HG03175 (cell line): ENCODE measurements at regions not wholly inside any gene's neighbourhood (a gene's known extent, or its start where the extent isn't known, plus 50 kb on each side); places are given as distances from the start of the nearest gene placed in this dataset.
"Not testable (repeated sequence)": the region's sequence is repeated elsewhere in the genome, so short reads cannot be mapped to it uniquely, and the experiment has no call there.

Experiments used
- ATAC-seq: cut with Tn5 transposase; IDR thresholded peaks from one replicate; pipeline ENCODE4 v1.9.1; 2021; ENCODE audit warnings: mild to moderate bottlenecking, moderate library complexity; ENCODE audit not compliant: unreplicated experiment

DNA sequence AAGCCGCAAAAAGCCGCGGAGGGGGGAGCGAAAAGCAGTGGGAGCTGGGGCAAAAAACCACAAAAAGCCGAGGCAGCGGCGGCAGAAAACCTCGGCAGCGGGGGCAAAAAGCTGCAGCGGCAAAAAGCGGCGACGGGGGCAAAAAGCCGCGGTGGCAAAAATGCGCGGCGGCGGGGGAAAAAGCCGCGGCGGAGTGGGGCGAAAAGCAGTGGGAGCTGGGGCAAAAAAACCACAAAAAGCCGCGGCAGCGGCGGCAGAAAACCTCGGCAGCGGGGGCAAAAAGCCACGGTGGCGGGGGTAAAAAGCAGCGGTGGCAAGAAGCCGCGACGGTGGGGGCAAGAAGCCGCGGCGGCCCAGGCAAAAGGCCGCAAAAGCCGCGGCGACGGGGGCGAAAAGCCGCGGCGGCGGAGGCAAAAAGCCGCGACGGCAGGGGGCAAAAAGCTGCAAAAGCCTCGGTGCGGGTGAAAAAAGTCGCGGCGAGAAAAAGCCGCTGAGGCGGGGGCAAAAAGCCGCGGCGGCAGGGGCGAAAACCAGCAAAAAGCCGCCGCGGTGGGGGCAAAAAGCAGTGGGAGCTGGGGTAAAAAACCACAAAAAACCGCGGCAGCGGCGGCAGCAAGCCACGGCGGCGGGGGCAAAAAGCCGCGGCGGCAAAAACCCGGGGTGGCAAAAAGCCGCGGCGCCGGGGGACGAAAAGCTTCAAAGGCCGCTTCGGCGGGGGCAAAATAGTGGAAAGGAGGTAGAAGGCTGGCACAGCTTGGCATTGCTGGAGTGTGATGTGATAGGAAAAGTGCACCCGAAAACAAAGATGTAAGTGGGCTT lies 135.9 kb downstream of the ZNF92 start:
- ATAC-seq: no peak

GRCh38 chr7:65510187-65510538 lies 136.5 kb downstream of the ZNF92 start:
- ATAC-seq: not testable (repeated sequence)

DNA sequence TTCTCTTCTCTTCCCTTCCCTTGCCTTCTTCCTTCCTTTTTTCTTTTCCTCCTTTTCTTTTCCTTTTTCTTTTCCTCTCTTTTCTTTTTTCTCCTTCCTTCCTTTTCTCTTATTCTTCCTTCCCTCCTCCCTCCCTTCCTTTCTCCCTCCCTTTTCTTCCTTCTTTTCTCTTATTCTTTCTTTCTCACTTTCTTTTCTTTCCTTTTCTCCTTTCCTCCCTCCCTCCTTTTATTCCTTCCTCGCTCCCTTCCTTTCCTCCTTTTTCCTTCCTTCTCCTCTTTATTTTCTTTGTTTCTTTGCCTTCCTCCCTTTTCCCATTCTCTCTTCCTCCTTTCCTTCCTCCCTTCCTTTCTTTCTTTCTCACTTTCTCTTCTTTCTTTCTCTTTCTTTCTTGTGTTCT lies 146.1 kb downstream of the ZNF92 start:
- ATAC-seq: not testable (repeated sequence)

GRCh38 chr7:65545465-65546161 lies 172.0 kb downstream of the ZNF92 start:
- not testable (repeated sequence) for ATAC-seq

- ATAC-seq: not testable (repeated sequence)
Observed at GRCh38 chr7:65549589-65550443, 176.2 kb downstream of the ZNF92 start.

- not testable (repeated sequence) for ATAC-seq
Observed at GRCh38 chr7:65550444-65550809, 176.8 kb downstream of the ZNF92 start.

DNA sequence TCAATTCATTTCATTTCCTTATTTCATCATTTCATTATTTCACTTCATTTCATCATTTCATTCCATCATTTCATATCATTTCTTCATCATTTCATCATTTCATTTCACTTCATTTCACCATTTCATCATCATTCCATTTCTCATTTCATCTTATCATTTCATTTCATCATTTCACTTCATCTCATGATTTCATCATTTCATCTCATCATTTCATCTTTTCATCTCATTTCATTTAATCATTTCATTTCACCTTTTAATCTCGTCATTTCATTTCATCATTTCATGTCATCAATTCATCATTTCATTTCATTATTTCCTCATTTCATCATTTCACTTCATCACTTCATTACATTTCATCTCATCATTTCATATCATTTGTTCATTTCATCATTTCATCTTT lies 177.4 kb downstream of the ZNF92 start:
- not testable (repeated sequence) for ATAC-seq

DNA sequence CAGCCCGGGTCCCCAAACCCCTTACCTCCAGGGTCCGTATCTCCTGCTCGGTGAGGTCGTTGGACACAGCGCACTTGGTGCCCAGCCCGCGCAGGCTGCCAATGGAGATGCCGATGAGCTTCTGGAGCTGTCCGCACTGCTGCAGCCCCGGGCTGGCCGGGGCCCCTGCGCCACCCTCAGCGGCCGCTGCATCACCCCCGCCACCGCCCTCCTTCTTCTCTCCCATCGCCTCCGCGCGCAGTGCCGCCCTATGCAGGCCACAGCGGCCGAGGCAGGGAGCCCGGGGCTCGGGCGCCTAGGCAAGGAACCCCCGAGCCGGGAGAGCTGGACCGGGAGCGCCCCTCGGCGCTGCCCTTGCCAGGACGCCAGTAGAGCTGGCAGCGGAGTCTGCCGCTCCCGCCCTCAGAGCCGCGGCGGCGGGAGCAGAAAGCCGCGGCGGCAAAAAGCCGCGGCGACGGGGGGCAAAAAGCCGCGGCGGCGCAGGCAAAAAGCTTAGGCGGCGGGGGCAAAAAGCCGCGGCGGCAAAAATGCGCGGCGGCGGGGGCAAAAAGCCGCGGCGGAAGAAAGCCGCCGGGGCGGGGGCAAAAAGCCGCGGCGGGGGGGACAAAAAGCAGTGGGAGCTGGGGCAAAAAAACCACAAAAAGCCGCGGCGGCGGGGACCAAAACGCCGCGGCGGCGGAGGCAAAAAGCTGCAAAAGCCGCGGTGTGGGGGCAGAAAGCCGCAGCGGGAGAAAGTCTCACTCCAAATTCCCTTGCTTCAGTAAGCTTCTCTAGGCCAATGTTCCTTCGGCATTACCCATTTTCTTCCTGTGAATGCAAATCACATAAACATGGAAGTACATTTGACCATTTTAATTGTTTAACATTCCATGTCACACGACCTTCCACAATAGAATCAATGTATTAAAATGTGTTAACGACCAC lies 181.2 kb downstream of the ZNF92 start:
- ATAC-seq: not testable (repeated sequence)

DNA sequence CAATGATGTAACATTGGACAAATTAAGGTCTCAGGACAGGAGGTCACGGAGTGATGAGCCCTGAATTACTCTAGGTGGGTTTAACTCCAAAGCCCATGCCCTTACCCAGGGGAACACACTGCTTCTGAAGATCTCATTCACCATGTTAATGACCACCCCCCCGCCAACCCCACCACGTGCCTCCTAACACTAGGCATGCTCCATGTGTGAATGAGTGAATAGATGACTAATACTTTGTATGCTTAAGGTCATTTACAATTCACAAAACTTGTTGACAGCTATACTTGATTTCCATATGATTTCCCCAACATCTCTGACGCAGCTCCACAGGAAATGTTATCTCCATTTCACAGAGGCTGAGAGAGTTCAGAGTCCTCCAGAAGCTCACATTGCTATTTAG lies 184.9 kb downstream of the ZNF92 start:
- ATAC-seq: not testable (repeated sequence)

- not testable (repeated sequence) for ATAC-seq
Observed at GRCh38 chr7:65561786-65562372, 188.2 kb downstream of the ZNF92 start.

GRCh38 chr7:65562522-65562921 lies 188.9 kb downstream of the ZNF92 start:
- peak; percentile 94 for ATAC-seq

DNA sequence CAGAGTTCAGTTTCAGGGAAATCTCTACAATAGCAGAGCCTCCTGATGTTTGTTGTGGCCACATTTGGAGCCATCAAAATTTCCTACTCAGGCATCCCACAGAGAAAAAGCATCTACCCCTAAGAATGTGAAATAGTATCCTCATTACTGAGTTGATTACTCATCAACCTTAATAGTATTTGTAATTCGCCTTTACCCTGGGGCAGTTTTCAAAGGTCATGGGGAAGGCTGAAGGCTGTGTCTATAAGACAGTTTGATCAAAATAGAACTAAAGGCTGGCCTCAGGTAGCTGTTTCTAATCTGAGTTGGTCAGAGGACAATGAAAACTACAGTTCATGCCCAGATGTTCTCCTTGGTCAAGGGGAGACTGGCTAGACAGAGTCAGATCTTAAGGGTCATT lies 189.7 kb downstream of the ZNF92 start:
- ATAC-seq: not testable (repeated sequence)

- not testable (repeated sequence) for ATAC-seq
Observed at GRCh38 chr7:65568226-65568625, 194.6 kb downstream of the ZNF92 start.

- not testable (repeated sequence) for ATAC-seq
Observed at GRCh38 chr7:65570990-65571389, 197.3 kb downstream of the ZNF92 start.

DNA sequence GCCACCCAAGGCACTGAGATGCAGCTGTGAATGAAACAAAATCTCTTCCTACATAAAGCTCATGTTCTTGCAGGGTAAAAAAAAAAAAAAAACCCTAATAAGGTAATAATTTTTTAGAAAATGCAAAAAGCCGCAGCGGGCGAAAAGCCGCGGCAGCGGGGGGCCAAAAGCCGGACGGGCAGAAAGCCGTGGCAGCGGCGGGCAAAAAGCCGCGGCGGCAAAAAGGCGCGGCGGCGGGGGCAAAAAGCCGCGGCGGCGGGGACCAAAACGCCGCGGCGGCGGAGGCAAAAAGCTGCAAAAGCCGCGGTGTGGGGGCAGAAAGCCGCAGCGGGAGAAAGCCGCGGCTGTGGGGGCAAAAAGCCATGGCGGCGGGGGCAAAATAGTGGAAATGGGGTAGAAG lies 198.9 kb downstream of the ZNF92 start:
- ATAC-seq: not testable (repeated sequence)

- not testable (repeated sequence) for ATAC-seq
Observed at GRCh38 chr7:65576370-65576769, 202.7 kb downstream of the ZNF92 start.

DNA sequence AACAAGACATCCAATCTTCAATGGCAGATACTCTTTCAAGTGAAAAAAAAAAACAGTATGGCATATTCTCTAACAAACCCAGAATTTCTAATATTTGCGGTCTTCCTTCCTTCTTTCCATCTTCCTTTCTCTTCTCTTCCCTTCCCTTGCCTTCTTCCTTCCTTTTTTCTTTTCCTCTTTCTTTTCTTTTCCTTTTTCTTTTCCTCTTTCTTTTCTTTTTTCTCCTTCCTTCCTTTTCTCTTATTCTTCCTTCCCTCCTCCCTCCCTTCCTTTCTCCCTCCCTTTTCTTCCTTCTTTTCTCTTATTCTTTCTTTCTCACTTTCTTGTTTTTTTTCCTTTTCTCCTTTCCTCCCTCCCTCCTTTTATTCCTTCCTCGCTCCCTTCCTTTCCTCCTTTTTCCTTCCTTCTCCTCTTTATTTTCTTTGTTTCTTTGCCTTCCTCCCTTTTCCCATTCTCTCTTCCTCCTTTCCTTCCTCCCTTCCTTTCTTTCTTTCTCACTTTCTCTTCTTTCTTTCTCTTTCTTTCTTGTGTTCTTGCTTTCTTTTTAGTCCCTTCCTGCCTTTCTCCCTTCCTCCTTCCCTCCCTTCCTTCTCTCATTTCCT lies 209.0 kb downstream of the ZNF92 start:
- not testable (repeated sequence) for ATAC-seq

GRCh38 chr7:65602495-65602894 lies 228.8 kb downstream of the ZNF92 start:
- ATAC-seq: not testable (repeated sequence)

GRCh38 chr7:65609131-65609530 lies 235.5 kb downstream of the ZNF92 start:
- ATAC-seq: no peak
